ENCODE measurements at regions not wholly inside any gene's neighbourhood (a gene's known extent, or its start where the extent isn't known, plus 50 kb on each side); places are given as distances from the start of the nearest gene placed in this dataset.
"Not testable (repeated sequence)": the region's sequence is repeated elsewhere in the genome, so short reads cannot be mapped to it uniquely, and the experiment has no call there.

- Histone ChIP-seq H3K9ac (ENCODE audit: low read length) (no peak overlapping the region), H3K4me3 (ENCODE audit: low read length) (no peak overlapping the region), H3K4me1 (ENCODE audit: control insufficient read depth, insufficient read depth, low read length) (no peaks in the 10 kb centered on the region), H3K36me3 (ENCODE audit: control insufficient read depth, insufficient read depth, low read length) (no peaks in the 10 kb centered on the region), H3K27ac (ENCODE audit: low read depth, low read length) (no peak overlapping the region), H3K27me3 (ENCODE audit: control insufficient read depth, insufficient read depth, low read length) (no peaks in the 10 kb centered on the region)
These were observed 326.7 kb upstream of the NOX3 start for GRCh38 chr6:155782320-155782731.

GRCh38 chr6:155779456-155779855, 323.8 kb upstream of the NOX3 start:
- H3K9ac ChIP-seq (ENCODE audit: low read length) = no peak overlapping the region
- no peaks in the 10 kb centered on the region for H3K27me3 ChIP-seq (ENCODE audit: control insufficient read depth, insufficient read depth, low read length)
- no peak overlapping the region for H3K4me3 ChIP-seq (ENCODE audit: low read length)
- no peaks in the 10 kb centered on the region for H3K4me1 ChIP-seq (ENCODE audit: control insufficient read depth, insufficient read depth, low read length)
- no peak overlapping the region for H3K27ac ChIP-seq (ENCODE audit: low read depth, low read length)
- no peaks in the 10 kb centered on the region for H3K36me3 ChIP-seq (ENCODE audit: control insufficient read depth, insufficient read depth, low read length)

- H3K27me3 ChIP-seq (ENCODE audit: control insufficient read depth, insufficient read depth, low read length) = no peaks in the 10 kb centered on the region
- H3K27ac ChIP-seq (ENCODE audit: low read depth, low read length) = no peak overlapping the region
- H3K36me3 ChIP-seq (ENCODE audit: control insufficient read depth, insufficient read depth, low read length) = no peaks in the 10 kb centered on the region
- no peak overlapping the region for H3K9ac ChIP-seq (ENCODE audit: low read length)
- no peaks in the 10 kb centered on the region for H3K4me1 ChIP-seq (ENCODE audit: control insufficient read depth, insufficient read depth, low read length)
- no peak overlapping the region for H3K4me3 ChIP-seq (ENCODE audit: low read length)
These were observed 322.7 kb upstream of the NOX3 start for GRCh38 chr6:155778336-155778735.

DNA sequence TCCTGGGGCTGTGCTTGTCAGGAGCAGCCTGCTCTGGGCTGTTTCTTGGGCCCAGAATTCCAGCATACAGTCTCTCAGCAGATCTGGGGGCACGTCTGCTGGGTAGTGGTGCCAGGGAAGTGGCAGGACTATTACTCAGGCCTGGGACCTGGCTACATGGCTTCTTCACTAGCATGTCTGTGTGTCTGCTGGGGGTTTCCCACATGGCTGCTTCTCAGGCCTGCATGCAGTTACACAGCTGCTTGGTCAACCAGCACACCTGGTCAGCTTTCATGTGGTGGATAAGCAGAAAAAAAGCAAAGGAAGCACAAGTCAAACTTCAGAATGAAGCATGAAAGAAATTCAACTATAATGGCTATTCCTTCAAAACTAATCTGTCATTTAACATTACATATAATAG, 316.2 kb upstream of the NOX3 start:
- H3K27me3 ChIP-seq (ENCODE audit: control insufficient read depth, insufficient read depth, low read length) = no peaks in the 10 kb centered on the region
- H3K27ac ChIP-seq (ENCODE audit: low read depth, low read length) = no peak overlapping the region
- H3K4me1 ChIP-seq (ENCODE audit: control insufficient read depth, insufficient read depth, low read length) = no peaks in the 10 kb centered on the region
- H3K36me3 ChIP-seq (ENCODE audit: control insufficient read depth, insufficient read depth, low read length) = no peaks in the 10 kb centered on the region
- no peak overlapping the region for H3K4me3 ChIP-seq (ENCODE audit: low read length)
- H3K9ac ChIP-seq (ENCODE audit: low read length) = no peak overlapping the region

- Histone ChIP-seq H3K27me3 (ENCODE audit: control insufficient read depth, insufficient read depth, low read length) (no peaks in the 10 kb centered on the region), H3K27ac (ENCODE audit: low read depth, low read length) (no peak overlapping the region), H3K9ac (ENCODE audit: low read length) (no peak overlapping the region), H3K36me3 (ENCODE audit: control insufficient read depth, insufficient read depth, low read length) (no peaks in the 10 kb centered on the region), H3K4me1 (ENCODE audit: control insufficient read depth, insufficient read depth, low read length) (no peaks in the 10 kb centered on the region), H3K4me3 (ENCODE audit: low read length) (no peak overlapping the region)
These were observed 315.2 kb upstream of the NOX3 start for GRCh38 chr6:155770856-155771255.

DNA sequence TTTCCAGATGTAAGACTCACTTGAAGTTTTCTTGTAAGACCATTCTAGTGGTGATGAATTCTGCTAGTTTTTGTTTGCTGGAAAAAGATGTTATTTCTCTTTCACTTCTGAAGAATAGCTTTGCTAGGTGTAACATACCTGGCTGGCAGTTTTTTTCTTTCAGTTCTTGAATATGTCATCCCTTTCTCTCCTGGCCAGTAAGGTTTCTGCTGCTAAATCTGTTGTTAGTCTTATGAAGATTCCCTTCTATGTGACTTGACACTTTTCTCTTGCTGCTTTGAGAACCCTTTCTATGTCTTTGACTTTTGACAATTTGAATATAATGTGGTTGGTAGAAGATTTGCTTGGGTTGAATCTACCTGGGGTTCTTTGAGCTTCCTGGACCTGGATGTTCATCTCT, 314.7 kb upstream of the NOX3 start:
- Histone ChIP-seq H3K27me3 (ENCODE audit: control insufficient read depth, insufficient read depth, low read length) (no peaks in the 10 kb centered on the region), H3K9ac (ENCODE audit: low read length) (no peak overlapping the region), H3K36me3 (ENCODE audit: control insufficient read depth, insufficient read depth, low read length) (no peaks in the 10 kb centered on the region), H3K4me3 (ENCODE audit: low read length) (no peak overlapping the region), H3K4me1 (ENCODE audit: control insufficient read depth, insufficient read depth, low read length) (no peaks in the 10 kb centered on the region), H3K27ac (ENCODE audit: low read depth, low read length) (no peak overlapping the region)

GRCh38 chr6:155765275-155766194, 309.9 kb upstream of the NOX3 start:
- Histone ChIP-seq H3K4me3 (ENCODE audit: low read length) (no peak overlapping the region), H3K27me3 (ENCODE audit: control insufficient read depth, insufficient read depth, low read length) (no peaks in the 10 kb centered on the region), H3K4me1 (ENCODE audit: control insufficient read depth, insufficient read depth, low read length) (no peaks in the 10 kb centered on the region), H3K27ac (ENCODE audit: low read depth, low read length) (no peak overlapping the region), H3K9ac (ENCODE audit: low read length) (no peak overlapping the region), H3K36me3 (ENCODE audit: control insufficient read depth, insufficient read depth, low read length) (no peaks in the 10 kb centered on the region)

- Histone ChIP-seq H3K4me1 (ENCODE audit: control insufficient read depth, insufficient read depth, low read length) (no peaks in the 10 kb centered on the region), H3K27me3 (ENCODE audit: control insufficient read depth, insufficient read depth, low read length) (no peaks in the 10 kb centered on the region), H3K36me3 (ENCODE audit: control insufficient read depth, insufficient read depth, low read length) (no peaks in the 10 kb centered on the region), H3K4me3 (ENCODE audit: low read length) (no peak overlapping the region), H3K27ac (ENCODE audit: low read depth, low read length) (no peak overlapping the region), H3K9ac (ENCODE audit: low read length) (no peak overlapping the region)
These were observed 307.0 kb upstream of the NOX3 start for GRCh38 chr6:155762649-155763048.

DNA sequence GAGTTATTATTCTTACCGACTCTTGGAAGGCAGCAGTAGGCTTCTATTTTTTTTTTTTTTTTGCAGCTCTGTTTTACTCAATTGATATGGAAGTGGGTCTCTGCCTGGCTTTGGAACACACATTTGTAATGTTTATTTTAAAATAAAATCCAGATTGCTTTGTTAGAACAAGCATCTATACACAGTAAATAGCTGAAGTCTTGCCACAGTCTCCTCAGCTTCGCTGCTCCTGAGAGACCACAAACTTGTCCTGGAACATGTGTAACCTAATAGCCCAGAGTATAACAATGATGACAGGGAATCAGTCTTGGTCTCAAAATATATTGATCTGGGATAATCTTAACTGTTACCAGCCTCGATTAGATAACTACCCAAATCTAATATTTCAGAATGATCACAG, 299.8 kb upstream of the NOX3 start:
- Histone ChIP-seq H3K4me3 (ENCODE audit: low read length) (no peak overlapping the region), H3K36me3 (ENCODE audit: control insufficient read depth, insufficient read depth, low read length) (no peaks in the 10 kb centered on the region), H3K27ac (ENCODE audit: low read depth, low read length) (no peak overlapping the region), H3K27me3 (ENCODE audit: control insufficient read depth, insufficient read depth, low read length) (no peaks in the 10 kb centered on the region), H3K4me1 (ENCODE audit: control insufficient read depth, insufficient read depth, low read length) (no peaks in the 10 kb centered on the region), H3K9ac (ENCODE audit: low read length) (no peak overlapping the region)

DNA sequence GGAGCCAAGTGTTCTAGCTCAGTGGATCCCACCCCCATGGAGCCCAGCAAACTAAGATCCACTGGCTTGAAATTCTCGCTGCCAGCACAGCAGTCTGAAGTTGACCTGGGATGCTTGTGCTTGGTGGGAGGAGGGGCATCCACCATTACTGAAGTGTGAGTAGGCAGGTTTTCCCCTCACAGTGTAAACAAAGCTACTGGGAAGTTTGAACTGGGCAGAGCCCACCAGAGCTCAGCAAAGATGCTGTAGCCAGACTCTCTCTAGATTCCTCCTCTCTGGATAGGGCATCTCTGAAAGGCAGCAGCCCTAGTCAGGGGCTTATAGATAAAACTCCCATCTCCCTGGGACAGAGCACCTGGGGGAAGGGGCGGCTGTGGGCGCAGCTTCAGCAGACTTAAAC, 293.1 kb upstream of the NOX3 start:
- not testable (repeated sequence) for H3K9ac ChIP-seq (ENCODE audit: low read length); H3K4me1 ChIP-seq (ENCODE audit: control insufficient read depth, insufficient read depth, low read length); H3K27ac ChIP-seq (ENCODE audit: low read depth, low read length); H3K4me3 ChIP-seq (ENCODE audit: low read length); H3K36me3 ChIP-seq (ENCODE audit: control insufficient read depth, insufficient read depth, low read length); H3K27me3 ChIP-seq (ENCODE audit: control insufficient read depth, insufficient read depth, low read length)

- Histone ChIP-seq H3K36me3 (ENCODE audit: control insufficient read depth, insufficient read depth, low read length) (no peaks in the 10 kb centered on the region), H3K27me3 (ENCODE audit: control insufficient read depth, insufficient read depth, low read length) (no peaks in the 10 kb centered on the region), H3K9ac (ENCODE audit: low read length) (no peak overlapping the region), H3K4me1 (ENCODE audit: control insufficient read depth, insufficient read depth, low read length) (no peaks in the 10 kb centered on the region), H3K27ac (ENCODE audit: low read depth, low read length) (no peak overlapping the region), H3K4me3 (ENCODE audit: low read length) (no peak overlapping the region)
These were observed 291.9 kb upstream of the NOX3 start for GRCh38 chr6:155747491-155747890.

GRCh38 chr6:155740781-155741399, 285.3 kb upstream of the NOX3 start:
- H3K36me3 ChIP-seq (ENCODE audit: control insufficient read depth, insufficient read depth, low read length) = no peaks in the 10 kb centered on the region
- no peaks in the 10 kb centered on the region for H3K27me3 ChIP-seq (ENCODE audit: control insufficient read depth, insufficient read depth, low read length)
- no peak overlapping the region for H3K27ac ChIP-seq (ENCODE audit: low read depth, low read length)

DNA sequence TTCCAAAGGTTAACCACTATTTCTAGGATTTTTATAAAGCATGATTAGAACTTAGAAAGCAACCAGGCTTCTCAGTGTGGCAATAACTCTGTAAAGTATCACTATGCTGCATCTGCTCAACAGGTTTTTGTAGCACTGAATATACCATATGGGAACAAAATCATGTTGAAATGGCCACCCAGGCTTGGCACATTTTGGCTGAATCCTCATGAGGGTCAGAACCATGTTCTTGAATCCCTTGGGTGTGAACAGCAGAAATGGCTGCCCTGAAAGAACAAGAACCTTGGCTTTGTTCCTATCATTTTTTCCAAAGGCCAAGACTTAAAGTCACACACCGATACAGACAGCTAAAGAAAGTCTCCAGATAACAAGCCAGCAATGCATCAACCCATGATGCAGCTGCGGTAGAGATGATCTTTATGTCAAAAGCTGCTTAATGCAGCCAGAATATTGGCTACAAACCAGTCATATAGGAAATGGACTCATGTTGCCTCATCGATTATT, 283.0 kb upstream of the NOX3 start:
- Histone ChIP-seq H3K4me3 (ENCODE audit: low read length) (no peak overlapping the region), H3K9ac (ENCODE audit: low read length) (no peak overlapping the region), H3K4me1 (ENCODE audit: control insufficient read depth, insufficient read depth, low read length) (no peaks in the 10 kb centered on the region), H3K27ac (ENCODE audit: low read depth, low read length) (no peak overlapping the region), H3K36me3 (ENCODE audit: control insufficient read depth, insufficient read depth, low read length) (no peaks in the 10 kb centered on the region), H3K27me3 (ENCODE audit: control insufficient read depth, insufficient read depth, low read length) (no peaks in the 10 kb centered on the region)

More at GRCh38 chr6:155740781-155741399, 285.3 kb upstream of the NOX3 start:
- H3K9ac ChIP-seq (ENCODE audit: low read length) = no peak overlapping the region
- H3K4me1 ChIP-seq (ENCODE audit: control insufficient read depth, insufficient read depth, low read length) = no peaks in the 10 kb centered on the region
- H3K4me3 ChIP-seq (ENCODE audit: low read length) = no peak overlapping the region
